IMR-90 (cell line): ENCODE measurements at regions not wholly inside any gene's neighbourhood (a gene's known extent, or its start where the extent isn't known, plus 50 kb on each side); places are given as distances from the start of the nearest gene placed in this dataset.

ENCODE experiments used
- ATAC-seq: fragments of 200-7000 bp; cut with Tn5 transposase; 2 replicates; pipeline ENCODE4 v1.9.1; 2020; ENCODE audit warnings: low read depth, mild to moderate bottlenecking, moderate library complexity
- BruUV-seq: library from RNA; stranded (reverse); fragments of 400-500 nt; replicated peaks from 2 replicates; lab custom pipeline; 2021; lab: Mats Ljungman, UMichigan
- CTCF ChIA-PET: fragments of 300-600 bp; formaldehyde crosslinking; extraction: SDS; loops from one replicate; lab custom pipeline; 2021; ENCODE audit warnings: antibody characterized with exemption; lab: Yijun Ruan, JAX
- POLR2A ChIA-PET: fragments of 300-600 bp; sonication (Branson Sonifier 250); formaldehyde crosslinking; loops from one replicate; lab custom pipeline; 2022; ENCODE audit warnings: antibody characterized with exemption; ENCODE audit not compliant: unreplicated experiment; lab: Charles Lee
- DNase-seq: peaks from one replicate; pipeline ENCODE4 v3.0.0; 2013
- H2AFZ ChIP-seq: replicated peaks from 2 replicates; pipeline ENCODE3; 2013; ENCODE audit warnings: low read length, mild to moderate bottlenecking; ENCODE audit not compliant: poor library complexity
- H2AK5ac ChIP-seq: 2 replicates; pipeline ENCODE4 v1.6.1; 2013; ENCODE audit warnings: low read depth, low read length, inconsistent platforms
- H2AK9ac ChIP-seq: replicated peaks from 2 replicates; pipeline ENCODE3; 2013; ENCODE audit warnings: mild to moderate bottlenecking, low read depth, low read length, moderate library complexity; ENCODE audit not compliant: poor library complexity
- H2BK120ac ChIP-seq: 2 replicates; pipeline ENCODE4 v1.6.1; 2013; ENCODE audit warnings: low read depth, low read length, inconsistent platforms
- H2BK15ac ChIP-seq: 3 replicates; pipeline ENCODE4 v1.6.1; 2013; ENCODE audit warnings: low read depth, low read length, inconsistent platforms
- H2BK20ac ChIP-seq: 2 replicates; pipeline ENCODE4 v1.6.1; 2013; ENCODE audit warnings: low read depth, mild to moderate bottlenecking, inconsistent platforms, low read length, moderate library complexity
- H2BK5ac ChIP-seq: 2 replicates; pipeline ENCODE4 v1.6.1; 2013; ENCODE audit warnings: mild to moderate bottlenecking, low read depth, low read length, inconsistent platforms; ENCODE audit not compliant: poor library complexity, severe bottlenecking
- H3K14ac ChIP-seq: replicated peaks from 2 replicates; pipeline ENCODE4 v1.6.1; 2013; ENCODE audit warnings: low read depth, low read length, inconsistent platforms
- H3K18ac ChIP-seq: 2 replicates; pipeline ENCODE4 v1.6.1; 2013; ENCODE audit warnings: low read depth, low read length, control low read depth
- H3K23ac ChIP-seq: 2 replicates; pipeline ENCODE4 v1.6.1; 2013; ENCODE audit warnings: low read depth, low read length, inconsistent platforms
- H3K27ac ChIP-seq: 2 replicates; pipeline ENCODE4 v1.5.1; 2013; ENCODE audit warnings: mild to moderate bottlenecking, control low read depth, low read length; ENCODE audit not compliant: insufficient read depth
- H3K27me3 ChIP-seq: 2 replicates; pipeline ENCODE4 v1.6.1; 2013; ENCODE audit warnings: low read length; ENCODE audit not compliant: control insufficient read depth, insufficient read depth
- H3K36me3 ChIP-seq: 2 replicates; pipeline ENCODE4 v1.6.1; 2013; ENCODE audit warnings: low read length, mixed read lengths; ENCODE audit not compliant: control insufficient read depth, insufficient read depth
- H3K4ac ChIP-seq: 2 replicates; pipeline ENCODE4 v1.6.1; 2013; ENCODE audit warnings: low read depth, low read length, inconsistent platforms
- H3K4me1 ChIP-seq: 2 replicates; pipeline ENCODE4 v1.6.1; 2013; ENCODE audit warnings: low read length, mixed read lengths; ENCODE audit not compliant: control insufficient read depth, insufficient read depth
- H3K4me2 ChIP-seq: 2 replicates; pipeline ENCODE4 v1.6.1; 2013; ENCODE audit warnings: low read depth, mild to moderate bottlenecking, control low read depth, low read length, moderate library complexity
- H3K4me3 ChIP-seq: 2 replicates; pipeline ENCODE4 v1.5.1; 2013; ENCODE audit warnings: low read depth, mild to moderate bottlenecking, control low read depth, low read length, moderate library complexity; ENCODE audit not compliant: insufficient read depth
- H3K56ac ChIP-seq: 2 replicates; pipeline ENCODE4 v1.6.1; 2013; ENCODE audit warnings: low read length, inconsistent platforms; ENCODE audit not compliant: insufficient read depth; ENCODE audit errors: extremely low read depth
- H3K79me1 ChIP-seq, 2 experiments: 2 replicates each; pipeline ENCODE4 v1.6.1; 2013; ENCODE audit warnings: low read length in 2 of 2, inconsistent platforms in 1 of 2, low read depth in 1 of 2
- H3K9ac ChIP-seq: 2 replicates; pipeline ENCODE4 v1.6.1; 2013; ENCODE audit warnings: low read depth, low read length, control low read depth
- H3K9me1 ChIP-seq: 2 replicates; pipeline ENCODE4 v1.6.1; 2013; ENCODE audit warnings: low read length, inconsistent platforms; ENCODE audit not compliant: insufficient read depth
- H3K9me3 ChIP-seq: 2 replicates; pipeline ENCODE4 v1.6.1; 2013; ENCODE audit warnings: low read length; ENCODE audit not compliant: control insufficient read depth, insufficient read depth
- H4K20me1 ChIP-seq: 2 replicates; pipeline ENCODE4 v1.6.1; 2013; ENCODE audit warnings: low read length, inconsistent platforms; ENCODE audit not compliant: insufficient read depth
- H4K5ac ChIP-seq: 2 replicates; pipeline ENCODE4 v1.6.1; 2013; ENCODE audit warnings: mild to moderate bottlenecking, low read depth, low read length, control low read depth
- H4K8ac ChIP-seq, 2 experiments: 2 replicates each; pipeline ENCODE4 v1.6.1; 2013; ENCODE audit warnings: low read depth in 2 of 2, low read length in 2 of 2, control low read depth in 1 of 2, inconsistent platforms in 1 of 2
- H4K91ac ChIP-seq: 2 replicates; pipeline ENCODE4 v1.6.1; 2013; ENCODE audit warnings: low read depth, low read length, inconsistent platforms; ENCODE audit not compliant: insufficient read depth
- BHLHE40 ChIP-seq: fragments of 150-350 bp; IDR thresholded peaks from 2 replicates; pipeline ENCODE4 v1.6.1; 2016; ENCODE audit warnings: mild to moderate bottlenecking, low read depth, low read length
- CEBPB ChIP-seq: IDR thresholded peaks from 2 replicates; pipeline ENCODE4 v1.6.1; 2012; ENCODE audit warnings: low read depth, low read length, improper control_type of control experiment
- CTCF ChIP-seq: conservative IDR thresholded peaks from 2 replicates; pipeline ENCODE4 v1.5.1; 2012; ENCODE audit warnings: mild to moderate bottlenecking, low read depth, low read length, improper control_type of control experiment
- MAFK ChIP-seq: IDR thresholded peaks from 2 replicates; pipeline ENCODE4 v1.6.1; 2012; ENCODE audit warnings: low read depth, low read length, improper control_type of control experiment
- MXI1 ChIP-seq: IDR thresholded peaks from 2 replicates; pipeline ENCODE4 v1.6.1; 2012; ENCODE audit warnings: low read depth, mild to moderate bottlenecking, low read length, moderate library complexity, borderline replicate concordance
- NFE2L2 ChIP-seq: fragments of 150-350 bp; IDR thresholded peaks from 2 replicates; pipeline ENCODE4 v1.6.1; 2016; ENCODE audit warnings: low read depth, mild to moderate bottlenecking, low read length
- POLR2A ChIP-seq: IDR thresholded peaks from 2 replicates; pipeline ENCODE4 v1.6.1; 2012; ENCODE audit warnings: mild to moderate bottlenecking, low read depth, low read length
- RAD21 ChIP-seq: IDR thresholded peaks from 2 replicates; pipeline ENCODE4 v1.6.1; 2012; ENCODE audit warnings: low read length, improper control_type of control experiment
- RFX5 ChIP-seq: IDR thresholded peaks from 2 replicates; pipeline ENCODE4 v1.8.0; 2012; ENCODE audit warnings: low read depth, mild to moderate bottlenecking, low read length, moderate library complexity
- WGBS, 2 experiments: methylation state at CpG; one replicate each; pipeline versions ENCODE4 v1.1.5 to v1.1.7; 2013; ENCODE audit warnings: missing lambda C conversion rate in 2 of 2; ENCODE audit not compliant: insufficient read length in 1 of 2; ENCODE audit errors: extremely low coverage in 2 of 2; 5-methylcytosine and 5-hydroxymethylcytosine counted together
- dilution Hi-C: fragments of 300-500 bp; cut with HindIII; formaldehyde crosslinking; loops from one replicate; pipeline ENCODE4 v1.14.3; 2018; ENCODE audit warnings: low sequenced_read_pairs; ENCODE audit not compliant: unreplicated experiment
- in situ Hi-C: fragments of 300-500 bp; cut with MboI; formaldehyde crosslinking; loops from 3 replicates; pipeline ENCODE4 v1.14.3; 2019; ENCODE audit warnings: low sequenced_read_pairs, inconsistent platforms, mixed read lengths
- intact Hi-C: fragments of 100-400 bp; cut with micrococcal nuclease; formaldehyde crosslinking; loops from 2 replicates; pipeline ENCODE4 v1.10.0; 2022

- in situ Hi-C loops = no loop called here
- no peaks in the 10 kb centered on the region for H3K4me1 ChIP-seq
- H4K8ac ChIP-seq = no peak overlapping the region
- no peak for ATAC-seq
- no peak overlapping the region for H3K27ac ChIP-seq
- no peak overlapping the region for H2AK5ac ChIP-seq
- no peaks in the 10 kb centered on the region for H3K9me3 ChIP-seq
- CTCF ChIA-PET = no interaction called here
- no CpG with 5 or more reads among the region's 3 CpGs for WGBS, 2 experiments
- H2BK120ac ChIP-seq = no peak overlapping the region
- no peak for TF ChIP-seq BHLHE40
- no peak for TF ChIP-seq RAD21
- no peak for TF ChIP-seq POLR2A
- no peak for TF ChIP-seq MAFK
- no peak; the same call in 1 of the 2 replicates for TF ChIP-seq CTCF
- no peak for TF ChIP-seq RFX5
- TF ChIP-seq NFE2L2 = no peak
- no peak for TF ChIP-seq MXI1
- TF ChIP-seq CEBPB = no peak
- H2AK9ac ChIP-seq = no peak overlapping the region
- POLR2A ChIA-PET = no interaction called here
- H3K27me3 ChIP-seq = peaks cover 3% of the 10 kb centered on the region; the same call in 1 of the 2 replicates
- no peak overlapping the region for H2BK15ac ChIP-seq
- intact Hi-C loops = no loop called here
- H3K9me1 ChIP-seq = no peaks in the 10 kb centered on the region
- H3K18ac ChIP-seq = no peak overlapping the region
- H3K4ac ChIP-seq = no peak overlapping the region
- H3K4me3 ChIP-seq = no peak overlapping the region
- H3K79me1 ChIP-seq = no peaks in the 10 kb centered on the region
- BruUV-seq = no TSS peak
- no peak overlapping the region for H4K91ac ChIP-seq
- no peaks in the 10 kb centered on the region for H3K36me3 ChIP-seq
- no peak overlapping the region for H2BK5ac ChIP-seq
- no peak overlapping the region for H2BK20ac ChIP-seq
- H3K9ac ChIP-seq = no peak overlapping the region
- dilution Hi-C loops = no loop called here
- DNase-seq = no peak
- no peak overlapping the region for H3K14ac ChIP-seq
- no peaks in the 10 kb centered on the region for H4K20me1 ChIP-seq
- H3K23ac ChIP-seq = no peak overlapping the region
- H4K5ac ChIP-seq = no peak overlapping the region
- H2AFZ ChIP-seq = no peak overlapping the region
- H3K56ac ChIP-seq = no peak overlapping the region
- no peak overlapping the region for H3K4me2 ChIP-seq
These were observed 83.7 kb upstream of the DBX1 start for GRCh38 chr11:20243974-20244373.
